Neural cell (in vitro differentiated cells): ENCODE measurements at regions not wholly inside any gene's neighbourhood (a gene's known extent, or its start where the extent isn't known, plus 50 kb on each side); places are given as distances from the start of the nearest gene placed in this dataset.

Experiments
- H2AFZ ChIP-seq: fragments of 200-600, 300-800 bp; sonication (generic), shearing (Covaris generic); 2 replicates; pipeline ENCODE4 v1.6.0; 2014; ENCODE audit warnings: low read depth, mild to moderate bottlenecking, antibody characterized with exemption, low read length, moderate library complexity
- H3F3A ChIP-seq: fragments of 200-600 bp; shearing (Covaris generic); 2 replicates; pipeline ENCODE4 v1.6.1; 2016; ENCODE audit warnings: mild to moderate bottlenecking, moderate library complexity, mixed read lengths, antibody characterized with exemption, low read length; ENCODE audit not compliant: insufficient read depth, poor library complexity, severe bottlenecking
- H3K27ac ChIP-seq: fragments of 200-600, 300-800 bp; sonication (generic), shearing (Covaris generic); 2 replicates; pipeline ENCODE4 v1.5.1; 2014; ENCODE audit warnings: mild to moderate bottlenecking, low read length, moderate library complexity
- H3K27me3 ChIP-seq: fragments of 300-800, 200-600 bp; sonication (generic), shearing (Covaris generic); 2 replicates; pipeline ENCODE4 v1.6.0; 2014; ENCODE audit warnings: mild to moderate bottlenecking, low read depth, low read length, moderate library complexity; ENCODE audit not compliant: insufficient read depth
- H3K36me3 ChIP-seq: fragments of 300-800, 200-600 bp; sonication (generic), shearing (Covaris generic); 2 replicates; pipeline ENCODE4 v1.5.1; 2014; ENCODE audit warnings: mild to moderate bottlenecking, antibody characterized with exemption, low read length, moderate library complexity; ENCODE audit not compliant: insufficient read depth
- H3K4me2 ChIP-seq: fragments of 300-800, 200-600 bp; sonication (generic), shearing (Covaris generic); 2 replicates; pipeline ENCODE4 v1.6.0; 2014; ENCODE audit warnings: mild to moderate bottlenecking, low read length
- H3K4me3 ChIP-seq: fragments of 300-800, 200-600 bp; sonication (generic), shearing (Covaris generic); 2 replicates; pipeline ENCODE4 v1.5.1; 2014; ENCODE audit warnings: mild to moderate bottlenecking, low read length, moderate library complexity
- H3K79me2 ChIP-seq: fragments of 200-600 bp; shearing (Covaris generic); replicated peaks from 2 replicates; pipeline ENCODE4 v1.6.0; 2014; ENCODE audit warnings: mild to moderate bottlenecking, low read length, moderate library complexity; ENCODE audit not compliant: insufficient read depth
- H3K9ac ChIP-seq: fragments of 300-800, 200-600 bp; sonication (generic), shearing (Covaris generic); 2 replicates; pipeline ENCODE4 v1.6.1; 2016; ENCODE audit warnings: mild to moderate bottlenecking, low read length, mixed read lengths
- H3K9me2 ChIP-seq: fragments of 200-600 bp; shearing (Covaris generic); 2 replicates; pipeline ENCODE4 v1.6.1; 2016; ENCODE audit warnings: mild to moderate bottlenecking, low read length, mixed read lengths; ENCODE audit not compliant: insufficient read depth
- H3K9me3 ChIP-seq: fragments of 200-600, 300-800 bp; sonication (generic), shearing (Covaris generic); 2 replicates; pipeline ENCODE4 v1.6.1; 2016; ENCODE audit warnings: mild to moderate bottlenecking, mixed run types, low read length, moderate library complexity, mixed read lengths
- H4K20me1 ChIP-seq: fragments of 200-600 bp; shearing (Covaris generic); 2 replicates; pipeline ENCODE4 v1.6.1; 2016; ENCODE audit warnings: mild to moderate bottlenecking, mixed run types; ENCODE audit not compliant: insufficient read depth
- EP300 ChIP-seq: fragments of 450-650 bp; conservative IDR thresholded peaks from 2 replicates; pipeline ENCODE4 v1.6.1; 2014; ENCODE audit warnings: antibody characterized with exemption, mild to moderate bottlenecking, moderate library complexity; ENCODE audit not compliant: poor library complexity, severe bottlenecking
- EZH2 ChIP-seq: fragments of 200-600, 300-800 bp; shearing (Covaris generic), sonication (generic); IDR thresholded peaks from 2 replicates; pipeline ENCODE4 v1.6.1; 2014; ENCODE audit warnings: antibody characterized with exemption, low read length, borderline replicate concordance, mild to moderate bottlenecking; ENCODE audit not compliant: insufficient read depth, poor library complexity, severe bottlenecking
- MXI1 ChIP-seq: fragments of 450-650 bp; conservative IDR thresholded peaks from 2 replicates; pipeline ENCODE4 v1.6.1; 2014; ENCODE audit warnings: antibody characterized with exemption, mild to moderate bottlenecking; ENCODE audit not compliant: poor library complexity, severe bottlenecking
- POLR2AphosphoS5 ChIP-seq: IDR thresholded peaks from 2 replicates; pipeline ENCODE4 v1.6.1; 2012
- RAD21 ChIP-seq: fragments of 450-650 bp; conservative IDR thresholded peaks from 2 replicates; pipeline ENCODE4 v1.6.1; 2014; ENCODE audit warnings: antibody characterized with exemption, mild to moderate bottlenecking, moderate library complexity
- SMC3 ChIP-seq: fragments of 450-650 bp; conservative IDR thresholded peaks from 2 replicates; pipeline ENCODE4 v1.6.1; 2014; ENCODE audit warnings: antibody characterized with exemption, mild to moderate bottlenecking, moderate library complexity; ENCODE audit not compliant: poor library complexity
- TAF1 ChIP-seq: IDR thresholded peaks from 2 replicates; pipeline ENCODE4 v1.6.1; 2012; ENCODE audit warnings: low read depth
- TF ChIP-seq, protein P1 (sequence below): fragments of 450-650 bp; IDR thresholded peaks from 2 replicates; pipeline ENCODE4 v1.5.1; 2014; ENCODE audit warnings: antibody characterized with exemption, mild to moderate bottlenecking, moderate library complexity; ENCODE audit not compliant: poor library complexity, severe bottlenecking
- TF ChIP-seq, protein P2 (sequence below): IDR thresholded peaks from 2 replicates; pipeline ENCODE4 v1.6.1; 2012; ENCODE audit warnings: borderline replicate concordance

DNA sequence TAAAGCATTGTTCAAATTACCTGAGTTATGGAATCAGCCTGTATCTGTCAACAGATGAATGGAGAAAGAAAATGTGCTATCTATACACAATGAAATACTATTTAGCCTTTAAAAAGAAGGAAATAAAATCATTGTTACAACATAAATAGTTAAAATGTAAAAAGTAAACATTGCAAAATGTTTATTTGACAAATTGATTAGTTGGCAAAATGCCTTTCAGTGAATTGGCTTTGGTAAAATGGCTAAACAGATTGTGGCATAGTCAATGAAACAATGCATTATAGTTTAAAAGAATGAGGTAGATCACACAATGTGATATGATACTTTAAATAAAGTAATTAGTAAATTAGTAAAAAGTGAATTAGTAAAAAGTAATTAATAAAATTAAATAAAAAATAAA lies 204.8 kb upstream of the MAGI2 start:
- Histone ChIP-seq H3K4me3 (no peak overlapping the region), H3K9me2 (no peaks in the 10 kb centered on the region), H3F3A (no peaks in the 10 kb centered on the region), H3K9me3 (no peaks in the 10 kb centered on the region), H3K79me2 (no peaks in the 10 kb centered on the region), H2AFZ (no peak overlapping the region), H3K4me2 (no peak overlapping the region), H3K36me3 (no peaks in the 10 kb centered on the region), H3K27ac (no peak overlapping the region), H3K27me3 (no peaks in the 10 kb centered on the region), H3K9ac (no peak overlapping the region), H4K20me1 (no peaks in the 10 kb centered on the region)
- TF ChIP-seq MXI1 (no peak), EZH2 (no peak), RAD21 (no peak), SMC3 (no peak), TAF1 (no peak), EP300 (no peak), POLR2AphosphoS5 (no peak)
- TF ChIP-seq, protein P1, sequence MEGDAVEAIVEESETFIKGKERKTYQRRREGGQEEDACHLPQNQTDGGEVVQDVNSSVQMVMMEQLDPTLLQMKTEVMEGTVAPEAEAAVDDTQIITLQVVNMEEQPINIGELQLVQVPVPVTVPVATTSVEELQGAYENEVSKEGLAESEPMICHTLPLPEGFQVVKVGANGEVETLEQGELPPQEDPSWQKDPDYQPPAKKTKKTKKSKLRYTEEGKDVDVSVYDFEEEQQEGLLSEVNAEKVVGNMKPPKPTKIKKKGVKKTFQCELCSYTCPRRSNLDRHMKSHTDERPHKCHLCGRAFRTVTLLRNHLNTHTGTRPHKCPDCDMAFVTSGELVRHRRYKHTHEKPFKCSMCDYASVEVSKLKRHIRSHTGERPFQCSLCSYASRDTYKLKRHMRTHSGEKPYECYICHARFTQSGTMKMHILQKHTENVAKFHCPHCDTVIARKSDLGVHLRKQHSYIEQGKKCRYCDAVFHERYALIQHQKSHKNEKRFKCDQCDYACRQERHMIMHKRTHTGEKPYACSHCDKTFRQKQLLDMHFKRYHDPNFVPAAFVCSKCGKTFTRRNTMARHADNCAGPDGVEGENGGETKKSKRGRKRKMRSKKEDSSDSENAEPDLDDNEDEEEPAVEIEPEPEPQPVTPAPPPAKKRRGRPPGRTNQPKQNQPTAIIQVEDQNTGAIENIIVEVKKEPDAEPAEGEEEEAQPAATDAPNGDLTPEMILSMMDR: no peak
- TF ChIP-seq, protein P2, sequence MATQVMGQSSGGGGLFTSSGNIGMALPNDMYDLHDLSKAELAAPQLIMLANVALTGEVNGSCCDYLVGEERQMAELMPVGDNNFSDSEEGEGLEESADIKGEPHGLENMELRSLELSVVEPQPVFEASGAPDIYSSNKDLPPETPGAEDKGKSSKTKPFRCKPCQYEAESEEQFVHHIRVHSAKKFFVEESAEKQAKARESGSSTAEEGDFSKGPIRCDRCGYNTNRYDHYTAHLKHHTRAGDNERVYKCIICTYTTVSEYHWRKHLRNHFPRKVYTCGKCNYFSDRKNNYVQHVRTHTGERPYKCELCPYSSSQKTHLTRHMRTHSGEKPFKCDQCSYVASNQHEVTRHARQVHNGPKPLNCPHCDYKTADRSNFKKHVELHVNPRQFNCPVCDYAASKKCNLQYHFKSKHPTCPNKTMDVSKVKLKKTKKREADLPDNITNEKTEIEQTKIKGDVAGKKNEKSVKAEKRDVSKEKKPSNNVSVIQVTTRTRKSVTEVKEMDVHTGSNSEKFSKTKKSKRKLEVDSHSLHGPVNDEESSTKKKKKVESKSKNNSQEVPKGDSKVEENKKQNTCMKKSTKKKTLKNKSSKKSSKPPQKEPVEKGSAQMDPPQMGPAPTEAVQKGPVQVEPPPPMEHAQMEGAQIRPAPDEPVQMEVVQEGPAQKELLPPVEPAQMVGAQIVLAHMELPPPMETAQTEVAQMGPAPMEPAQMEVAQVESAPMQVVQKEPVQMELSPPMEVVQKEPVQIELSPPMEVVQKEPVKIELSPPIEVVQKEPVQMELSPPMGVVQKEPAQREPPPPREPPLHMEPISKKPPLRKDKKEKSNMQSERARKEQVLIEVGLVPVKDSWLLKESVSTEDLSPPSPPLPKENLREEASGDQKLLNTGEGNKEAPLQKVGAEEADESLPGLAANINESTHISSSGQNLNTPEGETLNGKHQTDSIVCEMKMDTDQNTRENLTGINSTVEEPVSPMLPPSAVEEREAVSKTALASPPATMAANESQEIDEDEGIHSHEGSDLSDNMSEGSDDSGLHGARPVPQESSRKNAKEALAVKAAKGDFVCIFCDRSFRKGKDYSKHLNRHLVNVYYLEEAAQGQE: no peak

DNA sequence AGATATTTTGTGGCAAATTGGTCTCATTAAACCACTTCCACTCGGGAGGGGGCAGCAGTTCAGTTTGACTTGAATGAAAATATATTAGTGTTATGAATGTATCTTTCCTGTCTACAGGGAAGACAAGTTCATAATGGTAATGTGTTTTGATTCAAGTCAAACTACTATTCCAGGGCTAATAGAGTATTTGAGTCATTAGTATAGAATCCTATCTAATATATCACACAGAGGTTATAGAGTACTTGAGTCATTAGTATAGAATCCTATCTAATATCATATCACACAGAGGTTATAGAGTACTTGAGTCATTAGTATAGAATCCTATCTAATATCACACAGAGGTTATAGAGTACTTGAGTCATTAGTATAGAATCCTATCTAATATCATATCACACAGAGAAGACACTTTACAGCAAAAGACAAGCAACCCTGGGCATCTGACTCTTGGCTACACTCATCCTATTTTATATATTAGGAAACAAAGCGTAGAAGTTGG lies 199.7 kb upstream of the MAGI2 start:
- no peaks in the 10 kb centered on the region for H4K20me1 ChIP-seq
- H3K4me3 ChIP-seq: no peak overlapping the region
- no peaks in the 10 kb centered on the region for H3K79me2 ChIP-seq
- H3K9ac ChIP-seq: no peak overlapping the region
- H3K36me3 ChIP-seq: no peaks in the 10 kb centered on the region
- H3K9me3 ChIP-seq: no peaks in the 10 kb centered on the region
- H3F3A ChIP-seq: no peaks in the 10 kb centered on the region
- TF ChIP-seq SMC3 (no peak), POLR2AphosphoS5 (no peak), EP300 (no peak), RAD21 (no peak), EZH2 (no peak), TAF1 (no peak), MXI1 (no peak)
- TF ChIP-seq, protein P2: no peak
- TF ChIP-seq, protein P1: no peak
- H2AFZ ChIP-seq: no peak overlapping the region
- no peak overlapping the region for H3K4me2 ChIP-seq
- no peaks in the 10 kb centered on the region for H3K9me2 ChIP-seq
- H3K27ac ChIP-seq: no peak overlapping the region
- H3K27me3 ChIP-seq: no peaks in the 10 kb centered on the region
